C4-2B (cell line): ENCODE measurements at regions not wholly inside any gene's neighbourhood (a gene's known extent, or its start where the extent isn't known, plus 50 kb on each side); places are given as distances from the start of the nearest gene placed in this dataset.

ENCODE experiments used
- ZFX ChIP-seq: fragments of 450-650 bp; IDR thresholded peaks from 2 replicates; pipeline ENCODE4 v1.6.1; 2017
- TF ChIP-seq, protein P1 (sequence below): fragments of 450-650 bp; conservative IDR thresholded peaks from 2 replicates; pipeline ENCODE4 v1.5.1; 2017; ENCODE audit warnings: mild to moderate bottlenecking

- TF ChIP-seq, protein P1, sequence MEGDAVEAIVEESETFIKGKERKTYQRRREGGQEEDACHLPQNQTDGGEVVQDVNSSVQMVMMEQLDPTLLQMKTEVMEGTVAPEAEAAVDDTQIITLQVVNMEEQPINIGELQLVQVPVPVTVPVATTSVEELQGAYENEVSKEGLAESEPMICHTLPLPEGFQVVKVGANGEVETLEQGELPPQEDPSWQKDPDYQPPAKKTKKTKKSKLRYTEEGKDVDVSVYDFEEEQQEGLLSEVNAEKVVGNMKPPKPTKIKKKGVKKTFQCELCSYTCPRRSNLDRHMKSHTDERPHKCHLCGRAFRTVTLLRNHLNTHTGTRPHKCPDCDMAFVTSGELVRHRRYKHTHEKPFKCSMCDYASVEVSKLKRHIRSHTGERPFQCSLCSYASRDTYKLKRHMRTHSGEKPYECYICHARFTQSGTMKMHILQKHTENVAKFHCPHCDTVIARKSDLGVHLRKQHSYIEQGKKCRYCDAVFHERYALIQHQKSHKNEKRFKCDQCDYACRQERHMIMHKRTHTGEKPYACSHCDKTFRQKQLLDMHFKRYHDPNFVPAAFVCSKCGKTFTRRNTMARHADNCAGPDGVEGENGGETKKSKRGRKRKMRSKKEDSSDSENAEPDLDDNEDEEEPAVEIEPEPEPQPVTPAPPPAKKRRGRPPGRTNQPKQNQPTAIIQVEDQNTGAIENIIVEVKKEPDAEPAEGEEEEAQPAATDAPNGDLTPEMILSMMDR: no peak
- TF ChIP-seq ZFX: no peak
Measured at GRCh38 chr5:114207615-114208014, 154.3 kb upstream of the KCNN2 start.
